ENCODE measurements at regions not wholly inside any gene's neighbourhood (a gene's known extent, or its start where the extent isn't known, plus 50 kb on each side); places are given as distances from the start of the nearest gene placed in this dataset.

- TF ChIP-seq SUZ12 (IDR thresholded peaks at IDR 0.05; ENCODE audit: extremely low read depth, insufficient read depth, insufficient read length), result no peak
- no peak for TF ChIP-seq ZNF274 (IDR thresholded peaks at IDR 0.05; ENCODE audit: low read depth, low read length)
- no peak for TF ChIP-seq YY1 (IDR thresholded peaks at IDR 0.05; ENCODE audit: insufficient read depth, insufficient read length)
Measured at GRCh38 chr2:88838165-88838635, 146.7 kb downstream of the RPIA start.

All from NT2/D1 (cell line).